Activated T-cell treated with anti-CD3 and anti-CD28 coated beads, Interleukin-2, amount 50 U/mL, for 24 hours (primary cell): ENCODE measurements at regions not wholly inside any gene's neighbourhood (a gene's known extent, or its start where the extent isn't known, plus 50 kb on each side); places are given as distances from the start of the nearest gene placed in this dataset.

Experiments used
- DNase-seq: peaks from one replicate; pipeline ENCODE4 v3.0.0-alpha.2; 2020
- H3K27ac Mint-ChIP-seq: 2 replicates; pipeline ENCODE4 v1.8.0; 2020; ENCODE audit warnings: mild to moderate bottlenecking, mixed read lengths
- H3K27me3 Mint-ChIP-seq: 2 replicates; pipeline ENCODE4 v1.8.0; 2020; ENCODE audit warnings: mixed read lengths
- H3K36me3 Mint-ChIP-seq: 2 replicates; pipeline ENCODE4 v1.8.0; 2020; ENCODE audit warnings: low read depth, mixed read lengths
- H3K4me1 Mint-ChIP-seq: 2 replicates; pipeline ENCODE4 v1.8.0; 2020; ENCODE audit warnings: low read depth, mixed read lengths
- H3K4me3 Mint-ChIP-seq: 2 replicates; pipeline ENCODE4 v1.8.0; 2020; ENCODE audit warnings: mild to moderate bottlenecking, moderate library complexity, mixed read lengths
- H3K9me3 Mint-ChIP-seq: 2 replicates; pipeline ENCODE4 v1.8.0; 2020; ENCODE audit warnings: mixed read lengths

DNA sequence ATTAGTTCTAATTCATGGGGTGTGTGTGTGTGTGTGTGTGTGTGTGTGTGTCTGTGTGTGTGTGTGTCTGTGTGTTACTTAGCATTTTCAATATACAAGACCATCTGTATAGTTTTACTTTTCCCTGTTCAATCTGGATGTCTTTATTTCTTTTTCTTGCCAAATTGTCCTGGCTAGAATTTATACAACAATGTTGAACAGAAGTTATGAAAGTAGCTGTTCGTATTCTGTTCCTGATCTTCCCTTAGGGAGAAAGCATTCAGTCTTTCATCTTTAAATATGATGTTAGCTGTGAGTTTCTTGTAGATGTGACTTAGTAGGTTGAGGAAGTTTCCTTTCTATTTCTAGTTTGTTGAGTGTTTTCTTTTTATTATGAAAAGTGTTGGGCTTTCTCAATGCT, 101.0 kb upstream of the ADRA1D start:
- Mint-ChIP-seq H3K27me3 (peaks cover 51% of the 10 kb centered on the region), H3K4me3 (no peak overlapping the region), H3K4me1 (no peaks in the 10 kb centered on the region), H3K36me3 (no peaks in the 10 kb centered on the region), H3K9me3 (peaks cover 11% of the 10 kb centered on the region), H3K27ac (no peak overlapping the region)
- no peak for DNase-seq

DNA sequence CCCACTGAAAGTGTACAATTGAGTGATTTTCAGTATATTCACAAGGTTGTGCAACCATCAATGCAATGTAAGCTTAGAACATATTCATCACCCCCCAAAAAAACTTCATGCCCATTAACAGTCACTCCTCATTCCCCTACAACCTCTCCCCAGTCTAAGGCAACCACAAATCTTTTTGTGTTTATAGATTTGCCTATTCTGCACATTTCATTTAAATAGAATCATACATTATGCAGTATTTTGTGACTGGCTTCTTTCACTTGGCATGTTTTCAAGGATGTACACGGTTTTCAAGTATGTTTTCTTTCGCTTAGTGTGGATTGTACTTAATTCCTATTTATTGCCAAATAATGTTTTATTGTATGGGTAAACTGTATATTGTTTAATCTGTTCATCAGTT, 95.6 kb upstream of the ADRA1D start:
- no peaks in the 10 kb centered on the region for H3K9me3 Mint-ChIP-seq
- H3K4me1 Mint-ChIP-seq: no peaks in the 10 kb centered on the region
- DNase-seq: no peak
- no peak overlapping the region for H3K27ac Mint-ChIP-seq
- H3K27me3 Mint-ChIP-seq: peaks cover 46% of the 10 kb centered on the region
- H3K36me3 Mint-ChIP-seq: no peaks in the 10 kb centered on the region
- no peak overlapping the region for H3K4me3 Mint-ChIP-seq

DNA sequence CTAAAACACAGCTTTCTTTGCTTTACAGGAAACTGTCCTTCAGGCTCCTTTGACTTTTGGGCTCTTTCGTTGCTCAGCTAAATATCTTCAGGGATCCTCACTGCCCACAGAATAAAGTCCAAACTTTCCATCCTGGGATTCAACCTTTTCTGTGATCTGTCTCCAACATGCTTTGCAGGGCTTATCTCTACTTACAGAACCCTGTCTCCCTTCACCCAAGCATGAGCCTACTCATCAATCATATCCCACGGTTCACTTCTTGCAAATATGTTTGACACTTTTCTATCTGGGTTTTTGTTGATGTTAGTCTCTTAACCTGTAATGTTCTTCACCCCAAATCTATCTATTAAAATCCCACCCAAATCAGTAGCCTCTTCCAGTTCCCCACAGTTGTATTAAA, 93.5 kb upstream of the ADRA1D start:
- H3K36me3 Mint-ChIP-seq: no peaks in the 10 kb centered on the region
- no peaks in the 10 kb centered on the region for H3K4me1 Mint-ChIP-seq
- H3K9me3 Mint-ChIP-seq: no peaks in the 10 kb centered on the region
- no peak for DNase-seq
- H3K4me3 Mint-ChIP-seq: no peak overlapping the region
- H3K27ac Mint-ChIP-seq: no peak overlapping the region
- H3K27me3 Mint-ChIP-seq: peaks cover 34% of the 10 kb centered on the region

DNA sequence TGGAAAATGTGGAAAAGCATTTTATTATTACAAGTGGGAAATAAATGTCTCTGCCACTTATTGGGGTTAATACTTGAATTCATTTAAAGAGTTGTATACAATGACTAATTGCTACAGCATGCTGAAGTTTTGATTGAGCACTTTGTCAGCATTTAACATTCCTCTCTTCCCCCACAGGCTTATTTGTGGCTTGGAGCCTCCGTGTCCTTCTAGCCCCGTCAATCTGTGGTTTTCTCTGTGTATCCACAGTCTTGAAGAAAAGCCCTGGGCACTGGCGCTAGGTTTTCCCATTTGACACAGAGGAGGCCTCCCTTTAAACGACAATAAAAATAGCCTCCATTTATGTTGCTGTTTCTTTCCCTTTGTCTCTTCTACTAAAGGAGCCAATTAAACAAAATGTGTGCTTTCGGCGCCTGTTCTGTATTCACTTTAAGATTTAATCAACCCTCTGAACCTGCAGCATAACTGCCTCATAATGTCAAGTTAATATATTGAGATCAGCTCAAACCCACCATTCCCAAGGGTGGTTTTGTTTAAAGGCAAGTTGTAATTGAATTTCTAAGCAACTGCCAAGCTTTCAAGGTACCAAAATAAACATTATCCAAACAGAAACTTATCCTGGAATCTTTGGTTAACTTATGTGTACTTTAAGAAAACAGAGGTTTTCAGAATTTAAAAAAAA, 92.9 kb upstream of the ADRA1D start:
- Mint-ChIP-seq H3K4me3 (no peak overlapping the region), H3K4me1 (no peaks in the 10 kb centered on the region), H3K36me3 (no peaks in the 10 kb centered on the region), H3K27ac (no peak overlapping the region), H3K9me3 (no peaks in the 10 kb centered on the region), H3K27me3 (peaks cover 29% of the 10 kb centered on the region)
- DNase-seq: no peak

DNA sequence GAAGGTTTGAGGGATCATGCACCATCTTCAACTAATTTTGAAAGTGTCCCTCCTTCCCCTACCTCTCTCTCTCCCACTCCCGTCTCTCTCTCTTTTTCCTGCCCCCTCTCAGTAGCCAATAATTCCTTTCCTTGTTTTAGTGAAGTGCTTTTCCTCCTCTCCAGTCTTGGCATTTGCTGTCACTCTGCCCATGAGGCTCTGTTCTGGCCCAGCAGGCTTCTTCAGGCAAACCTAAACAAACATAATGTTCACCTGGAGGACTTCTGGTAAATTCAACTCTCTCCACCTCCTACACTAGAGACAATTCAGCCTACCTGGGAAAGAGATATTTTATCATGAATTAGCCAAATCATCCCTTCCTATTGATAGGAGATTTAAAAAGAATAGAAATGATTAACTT, 86.6 kb upstream of the ADRA1D start:
- DNase-seq: no peak
- H3K4me1 Mint-ChIP-seq: no peaks in the 10 kb centered on the region
- H3K9me3 Mint-ChIP-seq: no peaks in the 10 kb centered on the region
- H3K4me3 Mint-ChIP-seq: no peak overlapping the region
- H3K27ac Mint-ChIP-seq: no peak overlapping the region
- H3K36me3 Mint-ChIP-seq: no peaks in the 10 kb centered on the region
- H3K27me3 Mint-ChIP-seq: peaks cover 26% of the 10 kb centered on the region

DNA sequence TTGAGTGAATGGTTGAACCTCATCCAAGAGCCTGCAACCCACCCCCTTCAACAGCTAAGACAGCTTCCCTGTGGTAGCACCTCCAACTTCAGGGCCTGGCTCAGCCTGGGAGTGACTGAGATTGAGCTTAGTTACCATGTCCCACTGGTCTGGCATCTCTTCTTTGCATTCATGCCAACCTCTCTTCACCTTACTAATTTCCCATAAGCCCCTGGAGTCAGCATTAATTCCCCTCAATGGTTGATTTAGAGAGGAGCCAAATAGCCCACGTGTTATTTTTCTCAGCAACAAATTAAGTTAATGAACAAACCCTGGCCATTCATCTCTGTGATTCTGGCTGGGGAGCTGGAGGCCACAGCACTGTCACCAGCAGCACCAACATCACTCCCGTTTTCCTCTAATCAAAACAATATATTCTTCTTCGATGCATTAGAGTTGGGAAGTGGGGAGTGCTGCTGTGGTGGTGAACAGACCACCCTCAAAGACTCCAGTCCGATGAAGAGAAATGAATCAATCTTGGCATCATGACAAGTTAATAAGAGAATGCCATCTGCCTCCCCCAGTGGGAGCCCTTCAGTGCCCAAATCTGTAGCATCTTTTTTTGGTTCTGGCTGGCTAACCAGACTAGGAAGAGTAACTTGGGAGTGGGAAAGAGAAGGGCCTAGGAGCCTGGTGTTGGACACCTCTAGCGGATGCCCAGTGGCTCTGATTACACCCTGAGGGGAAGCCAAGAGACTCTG, 83.2 kb upstream of the ADRA1D start:
- Mint-ChIP-seq H3K27ac (no peak overlapping the region), H3K36me3 (no peaks in the 10 kb centered on the region), H3K4me1 (no peaks in the 10 kb centered on the region), H3K9me3 (no peaks in the 10 kb centered on the region), H3K27me3 (peaks cover 24% of the 10 kb centered on the region), H3K4me3 (no peak overlapping the region)
- DNase-seq: no peak

DNA sequence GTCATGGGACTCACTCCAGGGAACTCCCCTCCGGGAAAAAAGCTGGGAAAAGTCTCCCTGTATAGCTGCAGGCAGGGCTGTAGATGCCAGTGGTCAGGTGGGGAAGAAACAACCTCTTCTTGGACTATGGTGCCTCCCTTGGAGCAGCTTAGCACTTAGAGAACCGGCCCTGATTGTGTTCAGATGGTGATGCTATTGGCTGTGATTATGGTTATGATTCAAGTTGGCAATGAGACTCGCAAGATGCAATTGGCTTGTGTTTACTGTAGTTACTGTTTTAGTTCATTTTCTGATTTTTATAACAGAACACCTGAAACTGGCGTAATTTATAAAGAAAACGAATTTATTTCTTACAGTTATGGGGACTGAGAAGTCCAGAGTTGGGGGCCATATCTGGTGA, 80.9 kb upstream of the ADRA1D start:
- H3K9me3 Mint-ChIP-seq: no peaks in the 10 kb centered on the region
- H3K27ac Mint-ChIP-seq: no peak overlapping the region
- peaks cover 24% of the 10 kb centered on the region for H3K27me3 Mint-ChIP-seq
- DNase-seq: no peak
- no peaks in the 10 kb centered on the region for H3K36me3 Mint-ChIP-seq
- no peak overlapping the region for H3K4me3 Mint-ChIP-seq
- H3K4me1 Mint-ChIP-seq: peaks cover 2% of the 10 kb centered on the region

DNA sequence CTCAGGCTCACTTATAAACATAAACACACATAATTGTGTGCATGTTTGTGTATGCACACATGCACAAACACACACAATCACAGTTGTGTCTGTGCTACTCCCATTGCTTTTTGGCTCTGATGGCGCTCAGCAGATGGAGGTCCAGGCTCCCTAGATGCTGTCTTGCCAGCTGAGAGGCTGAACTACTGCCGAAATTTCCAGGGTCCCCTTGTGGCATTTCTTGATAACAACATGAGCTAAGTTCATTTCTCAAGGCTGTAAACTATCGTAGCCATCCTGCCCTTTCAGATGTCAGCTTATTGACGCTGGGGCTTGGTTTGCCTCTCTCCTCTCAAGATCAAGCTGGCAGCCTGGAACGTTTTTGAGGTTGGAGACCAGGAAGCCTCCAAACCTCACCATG, 80.1 kb upstream of the ADRA1D start:
- Mint-ChIP-seq H3K4me3 (no peak overlapping the region), H3K9me3 (no peaks in the 10 kb centered on the region), H3K27ac (no peak overlapping the region), H3K36me3 (no peaks in the 10 kb centered on the region), H3K4me1 (peaks cover 2% of the 10 kb centered on the region), H3K27me3 (peaks cover 21% of the 10 kb centered on the region)
- DNase-seq: no peak

DNA sequence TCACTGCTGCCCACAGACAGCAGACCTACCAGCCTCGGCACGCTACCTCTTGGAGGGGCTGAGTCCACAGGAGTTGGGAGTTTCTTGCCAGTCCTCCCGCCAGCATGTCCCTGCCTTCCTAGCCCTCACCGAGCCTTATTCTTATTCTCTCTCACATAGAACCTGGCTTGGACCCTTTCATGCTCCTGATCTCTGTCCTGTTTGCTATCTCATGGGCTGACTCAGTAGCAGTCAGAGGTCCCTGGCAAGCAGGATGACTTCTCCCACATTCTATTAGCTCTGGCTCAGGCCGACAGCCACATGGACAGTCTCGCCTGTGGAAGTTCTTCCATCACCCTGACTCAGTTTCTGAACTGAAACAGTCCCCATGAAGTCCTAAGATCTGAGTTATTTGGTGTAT, 79.5 kb upstream of the ADRA1D start:
- Mint-ChIP-seq H3K27ac (no peak overlapping the region), H3K4me1 (peaks cover 2% of the 10 kb centered on the region), H3K9me3 (no peaks in the 10 kb centered on the region), H3K27me3 (peaks cover 23% of the 10 kb centered on the region), H3K4me3 (no peak overlapping the region), H3K36me3 (no peaks in the 10 kb centered on the region)
- no peak for DNase-seq

DNA sequence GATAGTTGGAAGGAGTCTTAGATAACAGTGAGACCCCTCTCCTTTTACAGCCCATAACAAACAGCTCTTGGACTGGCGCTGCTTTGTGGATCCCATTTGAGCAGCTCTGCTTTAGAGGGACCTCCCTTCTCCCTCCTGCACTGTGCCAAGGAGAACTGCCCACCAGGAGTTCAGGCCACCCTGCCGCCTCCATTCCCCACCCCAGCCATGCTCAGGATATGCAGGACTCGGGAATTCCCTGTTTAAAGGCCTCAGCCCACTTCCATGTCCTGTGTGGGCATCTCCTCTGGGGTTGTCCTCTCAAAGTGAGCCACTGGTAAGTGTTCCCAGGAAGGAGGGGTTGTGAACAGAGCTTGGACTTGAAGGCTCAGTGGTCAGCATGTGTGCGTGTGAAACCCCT, 78.9 kb upstream of the ADRA1D start:
- Mint-ChIP-seq H3K4me1 (peaks cover 2% of the 10 kb centered on the region), H3K9me3 (no peaks in the 10 kb centered on the region), H3K27ac (no peak overlapping the region), H3K36me3 (no peaks in the 10 kb centered on the region), H3K27me3 (peaks cover 20% of the 10 kb centered on the region), H3K4me3 (no peak overlapping the region)
- DNase-seq: no peak

DNA sequence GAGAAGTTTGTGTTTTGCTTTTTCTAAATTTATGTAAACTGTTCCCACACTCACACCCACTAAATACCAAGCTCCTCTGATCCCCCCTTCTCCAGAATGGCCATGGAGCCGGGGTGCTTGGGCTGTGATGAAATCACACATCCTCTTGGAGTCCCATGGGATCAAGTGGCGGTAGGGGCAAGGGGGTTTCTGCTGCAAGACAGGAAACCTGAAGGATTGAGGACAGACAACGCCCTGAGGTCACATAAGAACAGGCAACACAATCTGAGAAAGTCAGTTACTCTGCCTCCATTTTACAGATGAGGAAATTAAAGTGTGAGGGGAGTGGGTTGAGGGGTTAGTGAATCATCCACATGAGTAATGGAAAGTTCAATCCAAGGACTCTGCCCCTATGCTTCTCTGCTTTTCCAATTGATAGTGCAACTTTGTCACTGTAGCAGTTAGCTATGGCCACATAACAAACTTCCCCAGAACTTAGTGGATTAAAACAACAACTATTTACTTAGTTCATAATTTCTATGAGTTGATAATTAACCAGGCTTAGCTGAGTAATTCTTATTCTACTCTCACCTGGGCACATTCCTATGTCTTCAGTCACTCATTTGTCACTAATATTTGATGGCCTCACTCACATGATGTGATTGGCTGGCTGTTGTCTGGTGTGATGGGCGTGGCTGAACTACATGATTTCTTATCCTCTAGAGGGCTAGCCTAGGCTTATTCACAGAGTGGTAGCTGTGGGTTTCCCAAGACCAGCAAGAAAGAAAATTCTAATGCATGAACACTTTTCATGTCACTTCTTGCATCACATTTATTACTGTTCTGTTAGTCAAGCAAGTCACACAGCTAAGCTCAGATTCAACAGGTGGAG, 77.3 kb upstream of the ADRA1D start:
- H3K4me3 Mint-ChIP-seq: no peak overlapping the region
- H3K27me3 Mint-ChIP-seq: peaks cover 15% of the 10 kb centered on the region
- H3K4me1 Mint-ChIP-seq: peaks cover 2% of the 10 kb centered on the region
- DNase-seq: no peak
- no peaks in the 10 kb centered on the region for H3K36me3 Mint-ChIP-seq
- H3K9me3 Mint-ChIP-seq: no peaks in the 10 kb centered on the region
- no peak overlapping the region for H3K27ac Mint-ChIP-seq

DNA sequence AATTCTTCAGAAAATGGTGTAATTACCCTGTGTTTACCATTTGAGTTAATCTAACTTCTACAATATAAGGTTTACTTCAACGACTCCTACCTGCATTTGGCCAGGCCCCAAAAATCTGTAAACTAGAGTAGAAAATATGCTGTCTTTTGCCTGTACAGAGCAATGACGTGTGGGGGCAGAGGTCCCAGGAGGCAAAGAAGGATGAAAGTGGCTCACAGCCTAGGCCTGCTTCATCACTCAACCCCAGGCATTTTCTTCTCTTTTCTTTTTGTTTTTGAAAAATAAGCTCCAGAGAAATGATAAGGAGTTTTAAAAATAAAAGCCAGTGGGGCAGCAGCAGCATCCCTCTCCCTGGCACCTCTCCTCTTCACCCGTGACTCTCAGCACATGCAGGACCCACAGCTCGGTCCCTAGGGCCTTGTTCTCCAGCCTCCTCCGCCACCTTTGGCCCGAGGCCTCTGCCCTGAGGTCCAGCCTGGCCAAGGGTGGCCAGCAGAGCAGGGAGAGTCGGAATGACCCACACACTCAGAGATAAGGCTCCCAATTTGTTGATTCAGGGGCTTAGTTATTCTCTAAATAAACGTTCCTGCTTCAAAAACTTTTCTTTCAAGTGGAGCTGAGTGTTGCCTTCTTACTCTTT, 76.6 kb upstream of the ADRA1D start:
- Mint-ChIP-seq H3K27ac (no peak overlapping the region), H3K4me1 (peaks cover 2% of the 10 kb centered on the region), H3K36me3 (no peaks in the 10 kb centered on the region), H3K4me3 (no peak overlapping the region), H3K27me3 (peaks cover 15% of the 10 kb centered on the region), H3K9me3 (no peaks in the 10 kb centered on the region)
- no peak for DNase-seq

DNA sequence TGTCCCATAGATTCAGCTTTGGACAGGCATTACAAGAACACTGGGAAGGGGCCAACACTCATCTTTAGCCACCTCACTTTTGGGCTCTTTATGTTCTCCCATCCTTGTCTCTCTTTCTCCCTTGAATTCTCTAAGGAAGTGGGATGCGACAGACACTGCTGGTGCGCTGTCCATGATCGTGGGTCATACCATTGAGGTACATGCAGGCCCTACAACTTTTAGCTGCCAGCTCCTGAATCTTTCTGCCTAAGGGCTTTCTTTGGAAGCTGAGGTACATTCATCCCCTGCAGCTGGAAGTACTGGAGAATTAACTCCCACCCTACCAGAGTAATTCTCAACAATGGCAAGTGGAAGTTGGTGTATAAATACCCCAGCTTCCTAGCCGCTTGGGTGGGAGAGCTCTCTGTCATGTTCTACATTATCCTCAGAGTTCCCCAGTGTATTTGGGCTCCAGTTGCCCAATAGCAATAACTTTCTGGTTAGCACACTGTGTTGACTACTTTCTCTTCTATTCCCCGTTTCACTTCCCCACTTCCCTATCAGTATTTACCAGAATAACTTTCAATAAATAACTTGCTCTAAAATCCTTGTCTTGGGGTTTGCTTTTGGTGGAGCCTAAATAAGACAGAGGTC, 75.6 kb upstream of the ADRA1D start:
- no peaks in the 10 kb centered on the region for H3K36me3 Mint-ChIP-seq
- peaks cover 15% of the 10 kb centered on the region for H3K27me3 Mint-ChIP-seq
- H3K4me3 Mint-ChIP-seq: no peak overlapping the region
- peaks cover 2% of the 10 kb centered on the region for H3K4me1 Mint-ChIP-seq
- no peak for DNase-seq
- no peaks in the 10 kb centered on the region for H3K9me3 Mint-ChIP-seq
- H3K27ac Mint-ChIP-seq: no peak overlapping the region

DNA sequence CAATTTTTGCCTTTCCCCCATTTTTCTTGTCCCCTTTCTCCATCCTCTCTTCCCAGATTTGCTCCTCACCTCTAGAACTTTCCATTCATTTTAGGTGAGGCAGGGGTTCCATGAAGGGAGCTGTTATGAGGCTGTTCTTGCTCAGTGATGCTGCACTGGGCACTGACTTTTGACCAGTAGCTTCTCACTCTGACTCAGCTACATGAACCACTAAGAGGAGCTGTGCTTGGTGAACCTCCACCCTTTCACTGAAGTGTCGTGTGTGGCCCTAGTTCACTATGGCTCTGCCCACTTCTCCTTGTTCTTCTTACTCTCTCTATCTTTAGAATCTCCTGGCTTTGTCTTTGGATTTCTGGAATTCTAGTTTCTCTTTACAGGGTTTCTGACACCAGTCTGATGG, 73.4 kb upstream of the ADRA1D start:
- H3K36me3 Mint-ChIP-seq: no peaks in the 10 kb centered on the region
- H3K4me1 Mint-ChIP-seq: peaks cover 2% of the 10 kb centered on the region
- no peak for DNase-seq
- no peak overlapping the region for H3K4me3 Mint-ChIP-seq
- no peaks in the 10 kb centered on the region for H3K9me3 Mint-ChIP-seq
- H3K27me3 Mint-ChIP-seq: peaks cover 13% of the 10 kb centered on the region
- no peak overlapping the region for H3K27ac Mint-ChIP-seq
